ENCODE measurements at regions not wholly inside any gene's neighbourhood (a gene's known extent, or its start where the extent isn't known, plus 50 kb on each side); places are given as distances from the start of the nearest gene placed in this dataset.

DNA sequence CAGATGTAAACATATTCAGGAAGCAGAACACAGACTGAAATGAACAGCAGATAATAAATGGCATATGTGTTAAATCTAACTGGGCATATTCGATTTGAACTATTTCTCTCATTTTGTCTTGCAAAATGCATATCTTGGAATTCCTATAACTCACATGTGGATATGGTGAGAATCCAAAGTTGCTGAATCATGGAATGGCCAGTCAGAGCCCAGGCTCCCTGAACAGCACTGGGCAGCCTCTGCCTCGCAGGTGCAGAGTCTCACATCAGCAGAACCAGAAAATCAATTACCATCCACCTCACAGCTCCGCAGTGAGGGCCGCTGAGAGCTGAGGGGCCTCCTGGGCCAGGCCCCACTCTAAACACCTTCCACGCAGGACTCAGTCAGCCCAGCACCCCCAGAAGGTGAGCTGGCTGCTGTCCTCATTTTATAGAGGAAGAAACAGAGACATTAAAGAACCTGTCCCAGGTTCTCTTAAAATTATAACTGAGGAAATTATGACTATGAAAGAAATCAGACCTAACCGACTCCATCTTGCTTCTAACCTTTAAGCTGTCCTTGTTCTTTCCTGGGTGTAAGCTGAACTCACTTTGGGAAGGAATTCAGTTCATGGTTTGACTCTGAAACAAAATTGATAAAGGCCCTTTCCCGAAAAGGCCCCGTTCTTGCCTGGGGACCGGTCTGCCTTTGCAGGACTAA is 269.1 kb upstream of the SFSWAP start:
- H3K27ac Mint-ChIP-seq: peak overlapping the region; percentile 26

DNA sequence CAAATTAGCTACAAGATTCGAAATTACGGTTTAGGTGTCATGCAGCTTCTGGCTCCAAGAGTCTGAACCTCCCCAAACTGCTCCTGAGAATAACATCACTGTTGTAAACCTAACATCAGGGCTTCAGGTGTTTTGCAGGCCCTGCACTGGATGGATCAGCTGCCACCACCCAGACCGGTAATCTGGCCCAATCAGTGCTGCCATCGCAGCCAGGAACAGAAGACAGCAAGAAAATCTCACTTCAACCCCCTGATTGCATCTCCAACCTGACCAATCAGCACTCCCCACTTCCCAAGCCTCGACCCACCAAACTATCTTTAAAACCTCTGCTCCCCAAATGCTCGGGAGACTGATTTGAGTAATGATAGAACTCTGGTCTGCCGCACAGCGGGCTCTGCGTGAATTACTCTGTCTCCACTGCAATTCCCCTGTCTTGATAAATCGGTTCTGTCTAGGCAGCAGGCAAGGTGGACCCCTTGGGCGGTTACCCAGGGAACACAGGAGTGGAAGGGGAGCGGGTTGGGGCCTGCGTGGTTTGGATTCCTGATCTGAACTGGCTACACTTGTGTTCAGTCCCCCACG is 268.5 kb upstream of the SFSWAP start:
- no peak for TF ChIP-seq CTCF (IDR thresholded peaks at IDR 0.05; ENCODE audit: unreplicated experiment)
- Mint-ChIP-seq H3K4me3 (ENCODE audit: low read depth) (no peak overlapping the region), H3K4me1 (ENCODE audit: low read depth) (peaks cover 11% of the 10 kb centered on the region), H3K27ac (no peak overlapping the region), H3K9me3 (ENCODE audit: low read depth) (no peaks in the 10 kb centered on the region), H3K36me3 (ENCODE audit: insufficient read depth) (no peaks in the 10 kb centered on the region), H3K27me3 (no peaks in the 10 kb centered on the region)
- DNase-seq (ENCODE audit: low spot score, unreplicated experiment): no peak

More for the DNA sequence above, 269.1 kb upstream of the SFSWAP start:
- DNase-seq (ENCODE audit: low spot score, unreplicated experiment): no peak
- no peaks in the 10 kb centered on the region for H3K9me3 Mint-ChIP-seq (ENCODE audit: low read depth)
- H3K4me1 Mint-ChIP-seq (ENCODE audit: low read depth): peaks cover 11% of the 10 kb centered on the region
- H3K36me3 Mint-ChIP-seq (ENCODE audit: insufficient read depth): no peaks in the 10 kb centered on the region
- TF ChIP-seq CTCF (IDR thresholded peaks at IDR 0.05; ENCODE audit: unreplicated experiment): no peak
- no peak overlapping the region for H3K4me3 Mint-ChIP-seq (ENCODE audit: low read depth)
- H3K27me3 Mint-ChIP-seq: peaks cover 3% of the 10 kb centered on the region

GRCh38 chr12:131443019-131444000 is 267.6 kb upstream of the SFSWAP start:
- H3K27me3 Mint-ChIP-seq: no peaks in the 10 kb centered on the region
- H3K27ac Mint-ChIP-seq: no peak overlapping the region
- no peaks in the 10 kb centered on the region for H3K36me3 Mint-ChIP-seq (ENCODE audit: insufficient read depth)
- peaks cover 11% of the 10 kb centered on the region for H3K4me1 Mint-ChIP-seq (ENCODE audit: low read depth)
- no peak for DNase-seq (ENCODE audit: low spot score, unreplicated experiment)
- TF ChIP-seq CTCF (IDR thresholded peaks at IDR 0.05; ENCODE audit: unreplicated experiment): no peak
- H3K9me3 Mint-ChIP-seq (ENCODE audit: low read depth): no peaks in the 10 kb centered on the region
- H3K4me3 Mint-ChIP-seq (ENCODE audit: low read depth): no peak overlapping the region

DNA sequence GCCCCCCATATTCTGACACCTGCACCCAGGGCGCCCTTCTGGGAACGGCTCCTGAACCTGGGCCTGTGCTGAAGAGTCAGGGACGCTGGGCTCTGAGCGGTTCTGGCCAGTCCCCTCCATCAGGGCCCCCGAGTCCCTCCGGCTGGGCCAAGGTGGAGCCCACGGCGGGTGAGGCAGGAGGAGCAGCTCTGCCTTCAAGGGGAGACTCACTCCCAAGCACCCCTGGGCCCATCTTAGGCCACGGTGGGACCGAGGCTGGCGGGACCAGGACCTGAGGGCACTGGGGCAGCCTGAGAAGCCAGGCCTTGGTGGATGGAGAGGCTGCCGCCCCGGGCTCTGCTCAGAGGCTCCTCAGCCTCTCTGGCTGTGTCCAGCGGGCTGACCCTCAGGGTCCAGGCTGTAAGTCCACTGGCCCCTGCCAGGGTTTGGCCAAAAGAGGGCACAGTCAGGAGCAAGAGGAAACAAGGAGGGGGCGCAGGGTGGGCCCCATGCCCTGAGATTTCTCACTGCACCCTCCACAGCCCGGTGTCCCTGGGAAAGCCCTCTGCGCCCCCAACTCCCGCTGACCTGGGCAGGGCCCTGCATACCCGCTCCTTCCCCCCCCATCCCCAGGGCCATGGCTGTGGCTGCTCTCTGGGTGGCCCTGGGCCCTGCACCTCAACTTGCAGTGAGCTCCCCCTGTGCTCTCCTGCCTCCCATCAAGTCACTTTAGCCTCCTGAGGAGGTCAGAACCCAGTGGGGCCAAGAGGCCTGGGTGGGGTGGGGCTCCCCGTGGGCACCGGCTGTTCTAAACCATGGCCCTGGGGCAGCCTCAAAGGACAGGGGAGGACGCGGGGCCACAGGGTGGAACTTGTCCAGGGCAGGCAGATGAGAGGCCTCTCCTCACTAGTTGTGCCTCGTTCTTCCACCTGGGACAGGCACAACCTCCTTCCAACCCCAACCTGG is 266.4 kb upstream of the SFSWAP start:
- Mint-ChIP-seq H3K36me3 (ENCODE audit: insufficient read depth) (no peaks in the 10 kb centered on the region), H3K27me3 (no peaks in the 10 kb centered on the region), H3K27ac (no peak overlapping the region), H3K9me3 (ENCODE audit: low read depth) (no peaks in the 10 kb centered on the region), H3K4me1 (ENCODE audit: low read depth) (peaks cover 11% of the 10 kb centered on the region), H3K4me3 (ENCODE audit: low read depth) (no peak overlapping the region)
- no peak for TF ChIP-seq CTCF (IDR thresholded peaks at IDR 0.05; ENCODE audit: unreplicated experiment)
- DNase-seq (ENCODE audit: low spot score, unreplicated experiment): no peak
